IMR-90 (cell line): ENCODE measurements at regions not wholly inside any gene's neighbourhood (a gene's known extent, or its start where the extent isn't known, plus 50 kb on each side); places are given as distances from the start of the nearest gene placed in this dataset.

Experiments used
- ATAC-seq: fragments of 200-7000 bp; cut with Tn5 transposase; 2 replicates; pipeline ENCODE4 v1.9.1; 2020; ENCODE audit warnings: low read depth, mild to moderate bottlenecking, moderate library complexity
- BruUV-seq: library from RNA; stranded (reverse); fragments of 400-500 nt; replicated peaks from 2 replicates; lab custom pipeline; 2021; lab: Mats Ljungman, UMichigan
- CTCF ChIA-PET: fragments of 300-600 bp; formaldehyde crosslinking; extraction: SDS; loops from one replicate; lab custom pipeline; 2021; ENCODE audit warnings: antibody characterized with exemption; lab: Yijun Ruan, JAX
- POLR2A ChIA-PET: fragments of 300-600 bp; sonication (Branson Sonifier 250); formaldehyde crosslinking; loops from one replicate; lab custom pipeline; 2022; ENCODE audit warnings: antibody characterized with exemption; ENCODE audit not compliant: unreplicated experiment; lab: Charles Lee
- DNase-seq: peaks from one replicate; pipeline ENCODE4 v3.0.0; 2013
- H2AFZ ChIP-seq: replicated peaks from 2 replicates; pipeline ENCODE3; 2013; ENCODE audit warnings: low read length, mild to moderate bottlenecking; ENCODE audit not compliant: poor library complexity
- H2AK5ac ChIP-seq: 2 replicates; pipeline ENCODE4 v1.6.1; 2013; ENCODE audit warnings: low read depth, low read length, inconsistent platforms
- H2AK9ac ChIP-seq: replicated peaks from 2 replicates; pipeline ENCODE3; 2013; ENCODE audit warnings: mild to moderate bottlenecking, low read depth, low read length, moderate library complexity; ENCODE audit not compliant: poor library complexity
- H2BK120ac ChIP-seq: 2 replicates; pipeline ENCODE4 v1.6.1; 2013; ENCODE audit warnings: low read depth, low read length, inconsistent platforms
- H2BK15ac ChIP-seq: 3 replicates; pipeline ENCODE4 v1.6.1; 2013; ENCODE audit warnings: low read depth, low read length, inconsistent platforms
- H2BK20ac ChIP-seq: 2 replicates; pipeline ENCODE4 v1.6.1; 2013; ENCODE audit warnings: low read depth, mild to moderate bottlenecking, inconsistent platforms, low read length, moderate library complexity
- H2BK5ac ChIP-seq: 2 replicates; pipeline ENCODE4 v1.6.1; 2013; ENCODE audit warnings: mild to moderate bottlenecking, low read depth, low read length, inconsistent platforms; ENCODE audit not compliant: poor library complexity, severe bottlenecking
- H3K14ac ChIP-seq: replicated peaks from 2 replicates; pipeline ENCODE4 v1.6.1; 2013; ENCODE audit warnings: low read depth, low read length, inconsistent platforms
- H3K18ac ChIP-seq: 2 replicates; pipeline ENCODE4 v1.6.1; 2013; ENCODE audit warnings: low read depth, low read length, control low read depth
- H3K23ac ChIP-seq: 2 replicates; pipeline ENCODE4 v1.6.1; 2013; ENCODE audit warnings: low read depth, low read length, inconsistent platforms
- H3K27ac ChIP-seq: 2 replicates; pipeline ENCODE4 v1.5.1; 2013; ENCODE audit warnings: mild to moderate bottlenecking, control low read depth, low read length; ENCODE audit not compliant: insufficient read depth
- H3K27me3 ChIP-seq: 2 replicates; pipeline ENCODE4 v1.6.1; 2013; ENCODE audit warnings: low read length; ENCODE audit not compliant: control insufficient read depth, insufficient read depth
- H3K36me3 ChIP-seq: 2 replicates; pipeline ENCODE4 v1.6.1; 2013; ENCODE audit warnings: low read length, mixed read lengths; ENCODE audit not compliant: control insufficient read depth, insufficient read depth
- H3K4ac ChIP-seq: 2 replicates; pipeline ENCODE4 v1.6.1; 2013; ENCODE audit warnings: low read depth, low read length, inconsistent platforms
- H3K4me1 ChIP-seq: 2 replicates; pipeline ENCODE4 v1.6.1; 2013; ENCODE audit warnings: low read length, mixed read lengths; ENCODE audit not compliant: control insufficient read depth, insufficient read depth
- H3K4me2 ChIP-seq: 2 replicates; pipeline ENCODE4 v1.6.1; 2013; ENCODE audit warnings: low read depth, mild to moderate bottlenecking, control low read depth, low read length, moderate library complexity
- H3K4me3 ChIP-seq: 2 replicates; pipeline ENCODE4 v1.5.1; 2013; ENCODE audit warnings: low read depth, mild to moderate bottlenecking, control low read depth, low read length, moderate library complexity; ENCODE audit not compliant: insufficient read depth
- H3K56ac ChIP-seq: 2 replicates; pipeline ENCODE4 v1.6.1; 2013; ENCODE audit warnings: low read length, inconsistent platforms; ENCODE audit not compliant: insufficient read depth; ENCODE audit errors: extremely low read depth
- H3K79me1 ChIP-seq, 2 experiments: 2 replicates each; pipeline ENCODE4 v1.6.1; 2013; ENCODE audit warnings: low read length in 2 of 2, inconsistent platforms in 1 of 2, low read depth in 1 of 2
- H3K9ac ChIP-seq: 2 replicates; pipeline ENCODE4 v1.6.1; 2013; ENCODE audit warnings: low read depth, low read length, control low read depth
- H3K9me1 ChIP-seq: 2 replicates; pipeline ENCODE4 v1.6.1; 2013; ENCODE audit warnings: low read length, inconsistent platforms; ENCODE audit not compliant: insufficient read depth
- H3K9me3 ChIP-seq: 2 replicates; pipeline ENCODE4 v1.6.1; 2013; ENCODE audit warnings: low read length; ENCODE audit not compliant: control insufficient read depth, insufficient read depth
- H4K20me1 ChIP-seq: 2 replicates; pipeline ENCODE4 v1.6.1; 2013; ENCODE audit warnings: low read length, inconsistent platforms; ENCODE audit not compliant: insufficient read depth
- H4K5ac ChIP-seq: 2 replicates; pipeline ENCODE4 v1.6.1; 2013; ENCODE audit warnings: mild to moderate bottlenecking, low read depth, low read length, control low read depth
- H4K8ac ChIP-seq, 2 experiments: 2 replicates each; pipeline ENCODE4 v1.6.1; 2013; ENCODE audit warnings: low read depth in 2 of 2, low read length in 2 of 2, control low read depth in 1 of 2, inconsistent platforms in 1 of 2
- H4K91ac ChIP-seq: 2 replicates; pipeline ENCODE4 v1.6.1; 2013; ENCODE audit warnings: low read depth, low read length, inconsistent platforms; ENCODE audit not compliant: insufficient read depth
- MAZ ChIP-seq: IDR thresholded peaks from 2 replicates; pipeline ENCODE4 v1.6.1; 2012; ENCODE audit warnings: low read depth, mild to moderate bottlenecking, low read length, improper control_type of control experiment, moderate library complexity, borderline replicate concordance
- SMC3 ChIP-seq: fragments of 150-350 bp; IDR thresholded peaks from 2 replicates; pipeline ENCODE4 v1.6.1; 2016; ENCODE audit warnings: low read depth, mild to moderate bottlenecking, antibody characterized with exemption, low read length, moderate library complexity
- WGBS, 2 experiments: methylation state at CpG; one replicate each; pipeline versions ENCODE4 v1.1.5 to v1.1.7; 2013; ENCODE audit warnings: missing lambda C conversion rate in 2 of 2; ENCODE audit not compliant: insufficient read length in 1 of 2; ENCODE audit errors: extremely low coverage in 2 of 2; 5-methylcytosine and 5-hydroxymethylcytosine counted together
- dilution Hi-C: fragments of 300-500 bp; cut with HindIII; formaldehyde crosslinking; loops from one replicate; pipeline ENCODE4 v1.14.3; 2018; ENCODE audit warnings: low sequenced_read_pairs; ENCODE audit not compliant: unreplicated experiment
- in situ Hi-C: fragments of 300-500 bp; cut with MboI; formaldehyde crosslinking; loops from 3 replicates; pipeline ENCODE4 v1.14.3; 2019; ENCODE audit warnings: low sequenced_read_pairs, inconsistent platforms, mixed read lengths
- intact Hi-C: fragments of 100-400 bp; cut with micrococcal nuclease; formaldehyde crosslinking; loops from 2 replicates; pipeline ENCODE4 v1.10.0; 2022

DNA sequence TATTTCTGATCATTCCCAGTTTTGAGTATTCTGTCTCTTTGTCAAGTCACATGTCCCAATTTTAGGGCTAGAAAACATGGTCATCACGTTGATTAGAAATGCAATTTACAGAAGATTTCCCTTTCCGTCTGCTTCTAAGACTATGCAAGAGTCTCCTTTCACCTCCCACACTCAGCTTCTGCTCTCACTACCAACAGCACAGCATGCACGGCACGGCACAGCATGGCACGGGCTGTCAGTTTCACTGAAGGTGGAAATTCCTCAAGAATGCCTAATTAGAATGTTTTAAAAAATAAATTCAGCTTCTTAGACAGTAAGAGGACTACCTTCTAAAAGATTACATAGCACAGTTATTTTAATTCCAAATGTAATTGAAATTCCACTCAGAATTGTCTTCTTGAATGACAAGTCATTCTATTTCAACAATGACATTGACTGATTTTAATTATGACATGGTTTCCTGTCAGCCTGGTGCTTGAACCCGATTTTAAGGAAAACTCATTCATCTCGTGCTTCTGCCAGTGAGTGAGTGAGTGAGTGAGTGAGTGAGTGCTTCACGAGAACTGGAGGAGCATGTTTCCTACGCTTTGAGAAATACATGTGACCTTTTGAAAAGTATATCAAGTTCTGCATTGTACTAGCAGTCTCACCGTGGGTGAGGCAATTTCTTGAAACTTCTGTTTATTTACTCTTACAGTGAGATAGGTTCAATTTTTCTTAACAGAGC is 124.8 kb upstream of the SORBS2 start:
- DNase-seq (no peak), ATAC-seq (no peak)
- no peak overlapping the region for H4K8ac ChIP-seq
- intact Hi-C loops (no loop called here), in situ Hi-C loops (no loop called here), dilution Hi-C loops (no loop called here)
- H3K27me3 ChIP-seq, result peaks cover 22% of the 10 kb centered on the region
- WGBS, 2 experiments, result no CpG with 5 or more reads among the region's 10 CpGs
- H2BK5ac ChIP-seq, result no peak overlapping the region
- BruUV-seq, result no TSS peak
- H2BK120ac ChIP-seq, result no peak overlapping the region
- H3K4me1 ChIP-seq, result no peaks in the 10 kb centered on the region
- H3K36me3 ChIP-seq, result no peaks in the 10 kb centered on the region
- no peak overlapping the region for H3K4me3 ChIP-seq
- H3K79me1 ChIP-seq, result no peaks in the 10 kb centered on the region
- no peak overlapping the region for H3K4me2 ChIP-seq
- no peaks in the 10 kb centered on the region for H4K20me1 ChIP-seq
- no peak overlapping the region for H3K4ac ChIP-seq
- no peak overlapping the region for H3K18ac ChIP-seq
- H2AFZ ChIP-seq, result no peak overlapping the region
- H2BK15ac ChIP-seq, result no peak overlapping the region
- TF ChIP-seq MAZ (no peak), SMC3 (no peak)
- POLR2A ChIA-PET, result no interaction called here
- no peak overlapping the region for H3K23ac ChIP-seq
- CTCF ChIA-PET, result interaction anchor here (0.6 kb wide), 1 partner anchor 54 kb away, joined by 4 read pairs; no protein-coding TSS in a partner anchor
- no peak overlapping the region for H3K56ac ChIP-seq
- H3K9me1 ChIP-seq, result no peaks in the 10 kb centered on the region
- H3K9ac ChIP-seq, result no peak overlapping the region
- H2AK5ac ChIP-seq, result no peak overlapping the region
- H2AK9ac ChIP-seq, result no peak overlapping the region
- H4K91ac ChIP-seq, result no peak overlapping the region
- H3K14ac ChIP-seq, result no peak overlapping the region
- no peak overlapping the region for H2BK20ac ChIP-seq
- H4K5ac ChIP-seq, result no peak overlapping the region
- no peak overlapping the region for H3K27ac ChIP-seq
- no peaks in the 10 kb centered on the region for H3K9me3 ChIP-seq
